Kidney epithelial cell (primary cell): ENCODE measurements at regions not wholly inside any gene's neighbourhood (a gene's known extent, or its start where the extent isn't known, plus 50 kb on each side); places are given as distances from the start of the nearest gene placed in this dataset.

ENCODE experiments used
- DNase-seq: peaks from one replicate; pipeline ENCODE4 v3.0.0-alpha.2; 2010; ENCODE audit warnings: low read depth
- H3K27me3 ChIP-seq: 2 replicates; pipeline ENCODE4 v1.6.0; 2011; ENCODE audit warnings: low read length; ENCODE audit not compliant: control insufficient read depth, insufficient read depth
- H3K36me3 ChIP-seq: 2 replicates; pipeline ENCODE4 v1.5.1; 2011; ENCODE audit warnings: low read length; ENCODE audit not compliant: control insufficient read depth, insufficient read depth
- H3K4me3 ChIP-seq: 2 replicates; pipeline ENCODE4 v1.5.1; 2011; ENCODE audit warnings: low read depth, mild to moderate bottlenecking, control low read depth, low read length
- TF ChIP-seq, protein P1 (sequence below): IDR thresholded peaks from 2 replicates; pipeline ENCODE4 v1.5.1; 2011; ENCODE audit warnings: mild to moderate bottlenecking, moderate library complexity, low read length, control low read depth, inconsistent platforms; ENCODE audit not compliant: insufficient read depth, poor library complexity, severe bottlenecking

DNA sequence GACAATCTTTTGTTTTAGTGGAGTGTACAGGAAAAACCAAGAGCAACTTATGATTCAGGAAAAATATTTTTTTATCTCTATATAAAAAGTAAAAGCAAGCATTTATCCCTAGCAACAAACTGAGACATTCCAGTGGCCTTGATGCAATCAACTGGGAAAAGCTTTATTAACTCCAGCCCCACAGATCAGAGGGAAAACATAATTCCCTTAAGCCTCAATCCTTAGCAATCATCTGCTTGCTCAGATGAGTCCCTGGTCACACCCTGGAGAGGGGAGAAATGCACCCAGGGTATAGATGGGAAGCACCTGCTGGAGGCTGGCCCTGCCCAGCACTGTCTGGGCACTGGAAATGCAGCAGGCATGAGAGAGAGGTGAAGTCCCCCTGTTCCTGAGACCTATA lies 636.6 kb downstream of the TNS3 start:
- Histone ChIP-seq H3K27me3 (no peaks in the 10 kb centered on the region), H3K4me3 (no peak overlapping the region), H3K36me3 (no peaks in the 10 kb centered on the region)
- TF ChIP-seq, protein P1, sequence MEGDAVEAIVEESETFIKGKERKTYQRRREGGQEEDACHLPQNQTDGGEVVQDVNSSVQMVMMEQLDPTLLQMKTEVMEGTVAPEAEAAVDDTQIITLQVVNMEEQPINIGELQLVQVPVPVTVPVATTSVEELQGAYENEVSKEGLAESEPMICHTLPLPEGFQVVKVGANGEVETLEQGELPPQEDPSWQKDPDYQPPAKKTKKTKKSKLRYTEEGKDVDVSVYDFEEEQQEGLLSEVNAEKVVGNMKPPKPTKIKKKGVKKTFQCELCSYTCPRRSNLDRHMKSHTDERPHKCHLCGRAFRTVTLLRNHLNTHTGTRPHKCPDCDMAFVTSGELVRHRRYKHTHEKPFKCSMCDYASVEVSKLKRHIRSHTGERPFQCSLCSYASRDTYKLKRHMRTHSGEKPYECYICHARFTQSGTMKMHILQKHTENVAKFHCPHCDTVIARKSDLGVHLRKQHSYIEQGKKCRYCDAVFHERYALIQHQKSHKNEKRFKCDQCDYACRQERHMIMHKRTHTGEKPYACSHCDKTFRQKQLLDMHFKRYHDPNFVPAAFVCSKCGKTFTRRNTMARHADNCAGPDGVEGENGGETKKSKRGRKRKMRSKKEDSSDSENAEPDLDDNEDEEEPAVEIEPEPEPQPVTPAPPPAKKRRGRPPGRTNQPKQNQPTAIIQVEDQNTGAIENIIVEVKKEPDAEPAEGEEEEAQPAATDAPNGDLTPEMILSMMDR: no peak
- no peak for DNase-seq

- DNase-seq: no peak
Observed at GRCh38 chr7:46943996-46944395, 637.9 kb downstream of the TNS3 start.

DNA sequence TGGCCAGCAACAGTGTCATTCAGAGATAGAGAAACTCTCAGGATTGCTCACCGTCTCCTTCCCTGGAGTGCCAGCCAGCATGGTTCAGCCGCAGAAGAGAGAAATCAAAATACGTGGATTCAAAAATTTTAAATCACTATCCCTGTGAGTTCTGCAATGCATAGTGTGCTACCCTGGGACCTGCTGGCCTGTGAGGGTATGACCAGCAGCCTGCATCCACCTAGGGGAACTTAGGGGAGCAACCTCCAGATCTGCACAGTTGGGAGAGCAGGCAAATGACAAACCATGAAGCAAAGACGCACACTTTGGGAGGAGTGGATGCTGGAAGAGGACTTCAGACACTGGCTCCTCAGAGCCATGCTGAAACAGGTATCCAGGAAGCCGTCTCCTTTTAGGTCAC lies 639.3 kb downstream of the TNS3 start:
- TF ChIP-seq, protein P1: no peak
- Histone ChIP-seq H3K36me3 (no peaks in the 10 kb centered on the region), H3K4me3 (no peak overlapping the region), H3K27me3 (no peaks in the 10 kb centered on the region)
- no peak for DNase-seq

More at GRCh38 chr7:46943996-46944395, 637.9 kb downstream of the TNS3 start:
- Histone ChIP-seq H3K4me3 (no peak overlapping the region), H3K27me3 (no peaks in the 10 kb centered on the region), H3K36me3 (no peaks in the 10 kb centered on the region)
- TF ChIP-seq, protein P1: no peak

DNA sequence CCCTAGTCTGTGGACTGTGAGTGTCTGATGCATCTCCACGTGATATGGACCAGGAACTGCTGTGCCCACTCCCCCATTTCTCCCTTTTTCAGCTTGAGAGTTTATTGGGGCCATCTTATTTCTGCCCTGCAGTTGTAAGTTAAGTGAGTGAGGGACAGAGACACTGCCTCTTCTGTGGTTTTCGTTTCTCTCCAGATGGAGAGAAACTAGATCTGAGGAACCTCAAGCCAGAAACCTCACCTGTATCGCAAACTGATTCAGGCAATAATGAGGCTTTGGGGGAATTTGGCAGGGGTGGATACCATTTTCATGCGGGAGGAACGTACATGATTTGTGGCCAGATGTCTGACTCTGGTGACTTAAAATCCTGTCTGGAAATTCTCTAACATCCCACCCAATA lies 641.7 kb downstream of the TNS3 start:
- H3K4me3 ChIP-seq: no peak overlapping the region
- H3K27me3 ChIP-seq: no peaks in the 10 kb centered on the region
- no peaks in the 10 kb centered on the region for H3K36me3 ChIP-seq
- TF ChIP-seq, protein P1: no peak
- DNase-seq: no peak

DNA sequence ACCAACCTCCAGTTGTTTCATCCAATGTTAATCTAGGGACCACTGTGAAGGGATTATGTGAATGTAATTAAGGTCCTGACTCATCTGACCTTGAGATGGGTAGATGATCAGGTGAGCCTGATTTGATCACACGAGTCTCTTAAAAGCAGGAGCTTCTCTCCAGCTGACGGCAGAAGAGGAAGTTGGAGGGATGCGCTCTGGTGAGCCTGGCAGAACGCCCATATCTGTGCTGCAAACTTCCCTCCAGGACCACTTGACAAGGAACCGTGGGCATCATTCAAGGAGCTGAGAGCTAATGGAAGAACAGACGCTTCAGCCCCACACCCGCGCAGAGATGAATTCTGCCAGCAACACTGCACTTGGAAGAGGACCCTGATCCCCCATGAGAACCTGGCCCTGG lies 642.4 kb downstream of the TNS3 start:
- DNase-seq: no peak
- Histone ChIP-seq H3K4me3 (no peak overlapping the region), H3K36me3 (no peaks in the 10 kb centered on the region), H3K27me3 (no peaks in the 10 kb centered on the region)
- TF ChIP-seq, protein P1: no peak

- DNase-seq: no peak
- H3K27me3 ChIP-seq: no peaks in the 10 kb centered on the region
- TF ChIP-seq, protein P1: no peak
- no peak overlapping the region for H3K4me3 ChIP-seq
- no peaks in the 10 kb centered on the region for H3K36me3 ChIP-seq
Observed at GRCh38 chr7:46939089-46939488, 642.8 kb downstream of the TNS3 start.
